ENCODE measurements at regions not wholly inside any gene's neighbourhood (a gene's known extent, or its start where the extent isn't known, plus 50 kb on each side); places are given as distances from the start of the nearest gene placed in this dataset.
"Not testable (repeated sequence)": the region's sequence is repeated elsewhere in the genome, so short reads cannot be mapped to it uniquely, and the experiment has no call there.

DNA sequence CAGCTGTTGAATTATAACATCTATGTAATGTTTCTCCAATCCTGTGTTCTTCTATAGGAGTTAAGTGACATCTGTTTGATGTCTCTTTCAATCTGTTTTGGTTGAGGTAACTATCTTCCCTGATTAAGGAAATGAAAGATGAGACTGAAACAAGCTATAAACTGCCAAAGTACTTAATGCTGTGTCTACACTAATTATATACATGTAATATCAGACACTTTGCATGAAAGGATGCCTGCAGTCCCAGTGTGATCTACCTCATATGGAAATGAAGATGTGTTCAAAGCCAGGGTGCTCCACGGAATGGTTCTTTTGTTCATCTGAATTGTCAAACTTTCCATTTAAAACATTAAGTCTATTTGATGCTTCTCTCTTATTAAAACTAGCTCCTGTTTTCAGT is 958.3 kb downstream of the GALC start:
- H3K27ac Mint-ChIP-seq (ENCODE audit: unreplicated experiment): no peak overlapping the region

DNA sequence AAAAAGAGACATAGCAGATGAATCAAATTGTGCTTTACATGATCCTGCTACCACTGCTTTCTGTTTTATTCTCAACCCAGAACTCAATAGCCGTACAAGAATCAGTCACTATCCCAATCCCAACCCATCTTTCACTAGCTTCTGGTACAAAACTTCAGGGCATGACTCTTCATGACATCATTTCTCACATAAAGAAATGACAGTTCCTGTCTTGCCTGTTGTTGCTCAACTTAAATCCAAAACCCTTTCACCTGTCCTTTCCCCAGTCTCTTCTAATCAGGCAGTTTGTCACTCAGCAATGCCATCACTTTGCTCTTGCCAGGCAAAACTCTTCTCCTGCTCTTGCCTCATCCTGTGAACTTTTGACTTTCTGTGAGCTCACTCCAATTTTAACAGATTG is 962.8 kb downstream of the GALC start:
- no peaks in the 10 kb centered on the region for H3K9me3 Mint-ChIP-seq (ENCODE audit: low read depth, unreplicated experiment)
- CTCF ChIA-PET: no interaction called here
- BruUV-seq (replicated peaks): no TSS peak
- TF ChIP-seq, protein P1, sequence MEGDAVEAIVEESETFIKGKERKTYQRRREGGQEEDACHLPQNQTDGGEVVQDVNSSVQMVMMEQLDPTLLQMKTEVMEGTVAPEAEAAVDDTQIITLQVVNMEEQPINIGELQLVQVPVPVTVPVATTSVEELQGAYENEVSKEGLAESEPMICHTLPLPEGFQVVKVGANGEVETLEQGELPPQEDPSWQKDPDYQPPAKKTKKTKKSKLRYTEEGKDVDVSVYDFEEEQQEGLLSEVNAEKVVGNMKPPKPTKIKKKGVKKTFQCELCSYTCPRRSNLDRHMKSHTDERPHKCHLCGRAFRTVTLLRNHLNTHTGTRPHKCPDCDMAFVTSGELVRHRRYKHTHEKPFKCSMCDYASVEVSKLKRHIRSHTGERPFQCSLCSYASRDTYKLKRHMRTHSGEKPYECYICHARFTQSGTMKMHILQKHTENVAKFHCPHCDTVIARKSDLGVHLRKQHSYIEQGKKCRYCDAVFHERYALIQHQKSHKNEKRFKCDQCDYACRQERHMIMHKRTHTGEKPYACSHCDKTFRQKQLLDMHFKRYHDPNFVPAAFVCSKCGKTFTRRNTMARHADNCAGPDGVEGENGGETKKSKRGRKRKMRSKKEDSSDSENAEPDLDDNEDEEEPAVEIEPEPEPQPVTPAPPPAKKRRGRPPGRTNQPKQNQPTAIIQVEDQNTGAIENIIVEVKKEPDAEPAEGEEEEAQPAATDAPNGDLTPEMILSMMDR (IDR thresholded peaks at IDR 0.05; ENCODE audit: unreplicated experiment): no peak
- DNase-seq: no peak
- H3K4me3 Mint-ChIP-seq (ENCODE audit: low read depth, unreplicated experiment): no peak overlapping the region
- intact Hi-C loops (cut with micrococcal nuclease; ENCODE audit: unreplicated experiment): no loop called here
- H3K27ac Mint-ChIP-seq (ENCODE audit: unreplicated experiment): no peak overlapping the region
- no peaks in the 10 kb centered on the region for H3K36me3 Mint-ChIP-seq (ENCODE audit: insufficient read depth, unreplicated experiment)
- H3K27me3 Mint-ChIP-seq (ENCODE audit: unreplicated experiment): no peaks in the 10 kb centered on the region
- H3K4me1 Mint-ChIP-seq (ENCODE audit: low read depth, unreplicated experiment): no peaks in the 10 kb centered on the region

More for the DNA sequence above, 958.3 kb downstream of the GALC start:
- TF ChIP-seq, protein P1 (IDR thresholded peaks at IDR 0.05; ENCODE audit: unreplicated experiment): no peak
- BruUV-seq (replicated peaks): no TSS peak
- H3K9me3 Mint-ChIP-seq (ENCODE audit: low read depth, unreplicated experiment): peaks cover 2% of the 10 kb centered on the region
- no peak for DNase-seq
- H3K27me3 Mint-ChIP-seq (ENCODE audit: unreplicated experiment): no peaks in the 10 kb centered on the region
- H3K4me3 Mint-ChIP-seq (ENCODE audit: low read depth, unreplicated experiment): no peak overlapping the region
- CTCF ChIA-PET: no interaction called here
- intact Hi-C loops (cut with micrococcal nuclease; ENCODE audit: unreplicated experiment): no loop called here
- no peaks in the 10 kb centered on the region for H3K4me1 Mint-ChIP-seq (ENCODE audit: low read depth, unreplicated experiment)
- H3K36me3 Mint-ChIP-seq (ENCODE audit: insufficient read depth, unreplicated experiment): no peaks in the 10 kb centered on the region

DNA sequence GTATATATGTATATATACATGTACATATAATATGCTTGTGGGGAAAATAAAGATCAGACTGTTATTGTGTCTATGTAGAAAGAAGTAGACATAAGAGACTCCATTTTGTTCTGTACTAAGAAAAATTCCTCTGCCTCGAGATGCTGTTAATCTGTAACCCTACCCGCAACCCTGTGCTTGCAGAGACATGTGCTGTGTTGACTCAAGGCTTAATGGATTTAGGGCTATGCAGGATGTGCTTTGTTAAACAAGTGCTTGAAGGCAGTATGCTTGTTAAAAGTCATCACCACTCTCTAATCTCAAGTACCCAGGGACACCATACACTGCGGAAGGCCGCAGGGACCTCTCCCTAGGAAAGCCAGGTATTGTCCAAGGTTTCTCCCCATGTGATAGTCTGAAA is 972.9 kb downstream of the GALC start:
- H3K36me3 Mint-ChIP-seq (ENCODE audit: insufficient read depth, unreplicated experiment); H3K4me1 Mint-ChIP-seq (ENCODE audit: low read depth, unreplicated experiment); CTCF ChIA-PET; H3K4me3 Mint-ChIP-seq (ENCODE audit: low read depth, unreplicated experiment); BruUV-seq (replicated peaks); intact Hi-C loops (cut with micrococcal nuclease; ENCODE audit: unreplicated experiment); DNase-seq; H3K9me3 Mint-ChIP-seq (ENCODE audit: low read depth, unreplicated experiment); H3K27me3 Mint-ChIP-seq (ENCODE audit: unreplicated experiment); H3K27ac Mint-ChIP-seq (ENCODE audit: unreplicated experiment): not testable (repeated sequence)

DNA sequence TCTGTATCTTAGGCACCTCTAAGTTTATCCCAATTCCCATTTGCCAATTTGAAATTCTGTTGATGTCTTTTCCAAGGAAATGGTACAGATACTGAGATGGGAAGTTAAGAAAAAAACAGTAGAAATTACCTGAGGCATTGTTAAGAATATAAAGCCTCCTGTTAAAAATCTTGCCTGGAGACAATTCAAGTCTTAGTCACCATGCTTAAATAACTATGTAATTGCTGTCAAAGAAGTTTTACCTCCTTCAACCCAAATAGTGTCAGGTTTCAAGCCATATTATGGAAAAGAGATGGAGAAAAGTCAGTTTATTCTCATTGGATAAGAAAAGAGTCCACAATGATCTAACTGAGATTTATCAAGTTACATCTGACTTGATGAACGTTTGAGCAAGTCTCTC is 974.7 kb downstream of the GALC start:
- TF ChIP-seq, protein P1 (IDR thresholded peaks at IDR 0.05; ENCODE audit: unreplicated experiment): no peak
- H3K4me1 Mint-ChIP-seq (ENCODE audit: low read depth, unreplicated experiment): no peaks in the 10 kb centered on the region
- BruUV-seq (replicated peaks): no TSS peak
- CTCF ChIA-PET: no interaction called here
- H3K4me3 Mint-ChIP-seq (ENCODE audit: low read depth, unreplicated experiment): no peak overlapping the region
- H3K27ac Mint-ChIP-seq (ENCODE audit: unreplicated experiment): no peak overlapping the region
- no peak for DNase-seq
- H3K9me3 Mint-ChIP-seq (ENCODE audit: low read depth, unreplicated experiment): no peaks in the 10 kb centered on the region
- intact Hi-C loops (cut with micrococcal nuclease; ENCODE audit: unreplicated experiment): no loop called here
- no peaks in the 10 kb centered on the region for H3K27me3 Mint-ChIP-seq (ENCODE audit: unreplicated experiment)
- no peaks in the 10 kb centered on the region for H3K36me3 Mint-ChIP-seq (ENCODE audit: insufficient read depth, unreplicated experiment)

DNA sequence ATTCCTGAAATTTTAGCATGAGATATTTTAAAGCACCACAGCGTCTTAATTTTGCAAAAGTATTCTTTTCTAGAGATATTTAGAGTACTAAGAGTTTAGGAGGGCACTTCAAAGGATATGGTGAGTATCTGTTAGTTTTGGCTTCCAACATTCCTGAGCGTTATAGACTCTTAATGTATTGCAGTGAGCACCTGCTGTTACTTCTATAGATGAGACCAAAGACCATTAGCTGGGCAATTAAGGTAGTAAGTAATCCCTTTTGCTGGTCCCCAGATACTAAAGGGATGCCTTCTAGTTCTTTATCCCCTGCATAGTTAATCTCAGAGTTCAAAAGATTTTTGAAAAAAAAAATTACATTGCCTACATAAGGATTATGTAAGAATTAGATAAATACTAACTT is 975.6 kb downstream of the GALC start:
- no peak for DNase-seq
- Mint-ChIP-seq H3K27ac (ENCODE audit: unreplicated experiment) (no peak overlapping the region), H3K36me3 (ENCODE audit: insufficient read depth, unreplicated experiment) (no peaks in the 10 kb centered on the region), H3K4me3 (ENCODE audit: low read depth, unreplicated experiment) (no peak overlapping the region), H3K27me3 (ENCODE audit: unreplicated experiment) (no peaks in the 10 kb centered on the region), H3K9me3 (ENCODE audit: low read depth, unreplicated experiment) (no peaks in the 10 kb centered on the region), H3K4me1 (ENCODE audit: low read depth, unreplicated experiment) (no peaks in the 10 kb centered on the region)
- CTCF ChIA-PET: no interaction called here
- intact Hi-C loops (cut with micrococcal nuclease; ENCODE audit: unreplicated experiment): no loop called here
- TF ChIP-seq, protein P1 (IDR thresholded peaks at IDR 0.05; ENCODE audit: unreplicated experiment): no peak
- BruUV-seq (replicated peaks): no TSS peak

Data from Calu3 (cell line).